ENCODE measurements at regions not wholly inside any gene's neighbourhood (a gene's known extent, or its start where the extent isn't known, plus 50 kb on each side); places are given as distances from the start of the nearest gene placed in this dataset.

DNA sequence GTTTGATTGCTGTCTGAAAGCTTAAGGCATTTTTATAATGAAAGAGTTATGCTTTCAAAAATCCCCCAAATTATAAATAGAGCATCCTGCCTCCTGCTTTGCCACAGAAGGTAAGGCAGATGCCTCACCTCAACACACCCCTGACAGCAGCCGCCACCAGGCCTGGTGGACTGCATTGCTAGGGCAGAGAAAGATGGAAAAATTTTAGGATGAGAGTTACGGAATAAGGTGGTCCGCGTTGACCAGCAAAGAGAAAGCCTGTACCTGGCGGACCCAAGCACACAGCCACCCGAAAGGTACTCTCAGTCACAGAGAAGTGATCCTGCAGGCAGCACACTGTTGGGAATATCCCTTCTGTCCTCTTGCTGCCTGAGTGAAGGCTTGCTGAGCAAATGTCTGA lies 360.4 kb upstream of the SHH start:
- Histone ChIP-seq H3K27me3 (ENCODE audit: control insufficient read depth, insufficient read depth, low read length) (no peaks in the 10 kb centered on the region), H3K79me2 (ENCODE audit: control insufficient read depth, insufficient read depth, low read length) (no peaks in the 10 kb centered on the region), H3K4me1 (ENCODE audit: control insufficient read depth, extremely low read depth, insufficient read depth, low read length) (no peaks in the 10 kb centered on the region), H4K20me1 (ENCODE audit: control insufficient read depth, extremely low read depth, insufficient read depth, low read length) (no peaks in the 10 kb centered on the region), H3K36me3 (ENCODE audit: control insufficient read depth, insufficient read depth, low read length) (no peaks in the 10 kb centered on the region), H3K4me3 (replicated peaks in 1 of 4; ENCODE audit: control extremely low read depth in 1 of 4, insufficient read depth in 1 of 4, low read depth in 3 of 4, low read length in 4 of 4) (no peak overlapping the region), H3K4me2 (ENCODE audit: extremely low read depth, insufficient read depth, low read length) (no peak overlapping the region), H2AFZ (ENCODE audit: low read length) (no peak overlapping the region), H3K27ac (ENCODE audit: insufficient read depth, low read length) (no peak overlapping the region), H3K9ac (ENCODE audit: insufficient read depth, low read length) (no peak overlapping the region), H3K9me3 (ENCODE audit: control insufficient read depth, insufficient read depth, low read depth, low read length) (no peaks in the 10 kb centered on the region)
- TF ChIP-seq, protein P1, sequence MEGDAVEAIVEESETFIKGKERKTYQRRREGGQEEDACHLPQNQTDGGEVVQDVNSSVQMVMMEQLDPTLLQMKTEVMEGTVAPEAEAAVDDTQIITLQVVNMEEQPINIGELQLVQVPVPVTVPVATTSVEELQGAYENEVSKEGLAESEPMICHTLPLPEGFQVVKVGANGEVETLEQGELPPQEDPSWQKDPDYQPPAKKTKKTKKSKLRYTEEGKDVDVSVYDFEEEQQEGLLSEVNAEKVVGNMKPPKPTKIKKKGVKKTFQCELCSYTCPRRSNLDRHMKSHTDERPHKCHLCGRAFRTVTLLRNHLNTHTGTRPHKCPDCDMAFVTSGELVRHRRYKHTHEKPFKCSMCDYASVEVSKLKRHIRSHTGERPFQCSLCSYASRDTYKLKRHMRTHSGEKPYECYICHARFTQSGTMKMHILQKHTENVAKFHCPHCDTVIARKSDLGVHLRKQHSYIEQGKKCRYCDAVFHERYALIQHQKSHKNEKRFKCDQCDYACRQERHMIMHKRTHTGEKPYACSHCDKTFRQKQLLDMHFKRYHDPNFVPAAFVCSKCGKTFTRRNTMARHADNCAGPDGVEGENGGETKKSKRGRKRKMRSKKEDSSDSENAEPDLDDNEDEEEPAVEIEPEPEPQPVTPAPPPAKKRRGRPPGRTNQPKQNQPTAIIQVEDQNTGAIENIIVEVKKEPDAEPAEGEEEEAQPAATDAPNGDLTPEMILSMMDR (conservative IDR thresholded peaks at IDR 0.05 in 1 of 2, IDR thresholded peaks at IDR 0.05 in 1 of 2; ENCODE audit: low read depth in 1 of 2, low read length in 2 of 2) = no peak
- TF ChIP-seq EZH2 (IDR thresholded peaks at IDR 0.05; ENCODE audit: low read length, missing control alignments) = no peak
- no peak for DNase-seq (ENCODE audit: low read depth in 2 of 2)

DNA sequence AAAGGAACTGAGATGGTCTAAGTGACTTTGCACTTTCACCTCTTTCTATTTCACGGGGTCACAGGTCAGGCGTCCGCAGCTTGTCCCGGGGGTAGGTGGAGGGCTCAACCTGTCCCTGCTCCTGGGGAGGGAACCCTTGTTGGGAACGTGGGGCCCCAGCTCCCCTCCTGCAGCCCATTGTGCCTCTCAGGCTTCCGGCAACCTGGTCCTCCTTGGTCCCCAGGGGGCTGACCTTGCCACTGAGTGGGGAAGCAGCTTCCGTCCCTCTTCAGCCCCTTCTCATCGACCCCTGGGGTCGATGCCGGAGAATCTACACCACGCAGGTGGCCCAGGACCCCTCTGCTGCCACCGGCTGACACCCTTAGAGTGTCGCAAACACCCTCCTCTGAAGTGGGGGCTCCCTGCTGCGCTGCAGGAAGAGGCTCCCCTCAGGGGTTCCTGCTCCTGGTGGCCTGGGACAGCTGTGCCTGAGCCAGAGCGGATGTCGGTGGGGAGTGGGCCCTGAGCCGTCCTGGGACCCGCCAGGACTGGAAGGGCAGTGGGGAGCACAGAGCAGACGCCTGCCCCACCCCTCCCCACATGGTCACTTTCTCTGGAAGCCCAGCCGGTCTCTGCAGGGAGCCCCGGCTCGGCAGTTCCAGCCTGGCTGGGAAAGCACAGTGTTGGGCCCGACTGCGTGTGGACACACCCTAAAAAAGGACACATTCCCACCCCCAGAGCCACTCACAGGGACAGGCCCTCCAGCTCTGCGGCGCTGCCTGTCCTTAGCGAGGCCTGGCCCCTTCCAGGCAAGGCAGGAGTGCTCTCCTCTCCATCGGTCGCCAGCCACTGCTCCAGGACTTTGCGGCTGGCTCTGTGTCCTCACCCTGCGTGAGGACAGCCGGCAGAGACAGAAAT lies 357.5 kb upstream of the SHH start:
- TF ChIP-seq EZH2 (IDR thresholded peaks at IDR 0.05; ENCODE audit: low read length, missing control alignments) = no peak
- TF ChIP-seq, protein P1 (conservative IDR thresholded peaks at IDR 0.05 in 1 of 2, IDR thresholded peaks at IDR 0.05 in 1 of 2; ENCODE audit: low read depth in 1 of 2, low read length in 2 of 2) = no peak
- Histone ChIP-seq H4K20me1 (ENCODE audit: control insufficient read depth, extremely low read depth, insufficient read depth, low read length) (no peaks in the 10 kb centered on the region), H3K79me2 (ENCODE audit: control insufficient read depth, insufficient read depth, low read length) (no peaks in the 10 kb centered on the region), H3K36me3 (ENCODE audit: control insufficient read depth, insufficient read depth, low read length) (no peaks in the 10 kb centered on the region), H3K9ac (ENCODE audit: insufficient read depth, low read length) (no peak overlapping the region), H3K4me3 (replicated peaks in 1 of 4; ENCODE audit: control extremely low read depth in 1 of 4, insufficient read depth in 1 of 4, low read depth in 3 of 4, low read length in 4 of 4) (no peak overlapping the region), H3K27me3 (ENCODE audit: control insufficient read depth, insufficient read depth, low read length) (no peaks in the 10 kb centered on the region), H3K27ac (ENCODE audit: insufficient read depth, low read length) (no peak overlapping the region), H3K9me3 (ENCODE audit: control insufficient read depth, insufficient read depth, low read depth, low read length) (no peaks in the 10 kb centered on the region), H3K4me1 (ENCODE audit: control insufficient read depth, extremely low read depth, insufficient read depth, low read length) (no peaks in the 10 kb centered on the region), H3K4me2 (ENCODE audit: extremely low read depth, insufficient read depth, low read length) (no peak overlapping the region), H2AFZ (ENCODE audit: low read length) (no peak overlapping the region)
- no peak for DNase-seq (ENCODE audit: low read depth in 2 of 2)

DNA sequence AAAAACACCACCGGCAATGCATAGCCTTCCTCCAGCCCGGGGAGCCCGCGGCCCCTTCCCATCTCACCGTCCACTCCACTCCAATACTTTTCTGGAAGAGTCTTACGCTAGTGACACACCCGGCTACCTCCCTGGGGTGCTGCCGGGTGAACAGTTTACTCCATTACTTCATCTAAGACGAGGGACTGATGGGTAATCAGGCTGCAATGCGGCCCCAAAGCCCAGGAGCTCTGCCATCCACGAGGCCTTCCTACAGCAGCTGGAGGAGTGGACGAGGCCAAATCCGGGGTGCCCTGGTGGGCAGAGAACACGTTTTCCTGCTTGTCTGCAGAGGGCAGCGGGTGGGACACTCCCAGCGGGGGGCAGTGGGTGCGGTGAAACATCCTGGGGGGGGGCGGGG lies 356.2 kb upstream of the SHH start:
- no peaks in the 10 kb centered on the region for H3K36me3 ChIP-seq (ENCODE audit: control insufficient read depth, insufficient read depth, low read length)
- no peak for DNase-seq (ENCODE audit: low read depth in 2 of 2)
- no peaks in the 10 kb centered on the region for H4K20me1 ChIP-seq (ENCODE audit: control insufficient read depth, extremely low read depth, insufficient read depth, low read length)
- H3K27me3 ChIP-seq (ENCODE audit: control insufficient read depth, insufficient read depth, low read length) = no peaks in the 10 kb centered on the region
- no peak overlapping the region for H3K9ac ChIP-seq (ENCODE audit: insufficient read depth, low read length)
- no peaks in the 10 kb centered on the region for H3K9me3 ChIP-seq (ENCODE audit: control insufficient read depth, insufficient read depth, low read depth, low read length)
- no peak overlapping the region for H2AFZ ChIP-seq (ENCODE audit: low read length)
- TF ChIP-seq, protein P1 (conservative IDR thresholded peaks at IDR 0.05 in 1 of 2, IDR thresholded peaks at IDR 0.05 in 1 of 2; ENCODE audit: low read depth in 1 of 2, low read length in 2 of 2) = no peak
- no peak for TF ChIP-seq EZH2 (IDR thresholded peaks at IDR 0.05; ENCODE audit: low read length, missing control alignments)
- H3K79me2 ChIP-seq (ENCODE audit: control insufficient read depth, insufficient read depth, low read length) = no peaks in the 10 kb centered on the region
- H3K27ac ChIP-seq (ENCODE audit: insufficient read depth, low read length) = no peak overlapping the region
- no peak overlapping the region for H3K4me2 ChIP-seq (ENCODE audit: extremely low read depth, insufficient read depth, low read length)
- H3K4me1 ChIP-seq (ENCODE audit: control insufficient read depth, extremely low read depth, insufficient read depth, low read length) = no peaks in the 10 kb centered on the region
- no peak overlapping the region for H3K4me3 ChIP-seq (replicated peaks in 1 of 4; ENCODE audit: control extremely low read depth in 1 of 4, insufficient read depth in 1 of 4, low read depth in 3 of 4, low read length in 4 of 4)
